Epidermal melanocyte (primary cell): ENCODE measurements at regions not wholly inside any gene's neighbourhood (a gene's known extent, or its start where the extent isn't known, plus 50 kb on each side); places are given as distances from the start of the nearest gene placed in this dataset.
A peak's percentile ranks its signal among the peaks of the same experiment; 100 is the strongest.
"Not testable (repeated sequence)": the region's sequence is repeated elsewhere in the genome, so short reads cannot be mapped to it uniquely, and the experiment has no call there.

ENCODE experiments used
- DNase-seq: peaks from one replicate; pipeline ENCODE4 v3.0.0; 2011; ENCODE audit warnings: low spot score; ENCODE audit not compliant: insufficient read length

- DNase-seq, result no peak
Measured at GRCh38 chr3:21238661-21239060, 512.3 kb downstream of the ZNF385D start.

- DNase-seq, result no peak
Measured at GRCh38 chr3:21237638-21238037, 513.4 kb downstream of the ZNF385D start.

DNA sequence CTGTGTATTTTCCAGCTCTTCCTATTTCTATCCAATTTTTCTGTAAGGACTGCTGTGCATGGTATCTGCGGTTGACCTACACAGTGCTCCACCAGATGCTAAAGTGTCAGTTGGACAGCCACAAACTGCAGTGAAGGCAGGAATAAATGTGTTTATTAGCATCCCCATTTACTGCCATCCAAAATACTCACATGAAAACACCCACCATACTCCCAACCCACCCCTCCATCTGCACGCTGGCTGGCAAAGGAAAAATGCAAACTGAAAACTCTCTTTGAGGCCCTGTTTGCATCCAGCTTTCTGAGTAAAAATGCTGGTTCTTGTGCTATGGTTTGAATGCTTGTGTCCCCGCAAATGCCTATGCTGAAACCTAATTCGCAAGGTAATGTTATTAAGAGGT is 515.5 kb downstream of the ZNF385D start:
- no peak for DNase-seq

DNA sequence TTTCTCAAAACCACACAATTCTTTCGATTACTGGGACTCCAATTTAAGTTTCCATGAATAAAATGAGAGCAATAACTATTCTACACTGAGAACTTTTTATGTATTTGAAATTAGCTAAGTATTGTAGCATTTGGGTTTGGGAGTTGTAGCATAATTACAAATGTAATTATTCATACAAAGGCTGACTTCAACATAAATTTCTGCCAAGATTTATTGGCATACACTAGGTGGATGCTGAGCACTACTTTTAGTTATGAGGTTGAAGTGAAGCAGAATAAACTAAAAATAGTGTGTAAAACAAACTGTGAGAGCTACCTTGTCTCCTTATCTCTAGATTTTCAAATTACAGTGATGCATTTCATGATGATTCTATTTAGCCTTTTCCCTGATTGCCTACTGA is 516.1 kb downstream of the ZNF385D start:
- no peak for DNase-seq

GRCh38 chr3:21229426-21230135 is 521.4 kb downstream of the ZNF385D start:
- no peak for DNase-seq

DNA sequence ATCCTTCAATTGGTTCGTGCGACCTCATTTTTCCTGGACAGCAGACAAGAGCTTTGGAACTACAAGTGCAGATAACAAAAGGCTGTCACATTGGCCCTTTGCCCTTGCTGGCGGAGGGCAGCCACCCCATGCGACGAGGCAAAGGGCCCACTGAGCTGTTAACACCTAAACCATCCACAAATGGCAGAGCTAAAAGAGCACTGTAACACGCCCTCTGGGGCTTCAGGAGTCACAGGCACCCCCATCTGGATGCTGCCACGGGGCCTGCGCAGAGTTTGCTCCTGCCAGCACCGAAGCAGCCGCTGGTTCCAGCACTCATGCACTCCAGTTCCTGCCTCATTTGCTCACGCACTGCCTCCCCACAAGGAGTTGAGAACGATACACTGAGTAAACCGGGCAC is 524.9 kb downstream of the ZNF385D start:
- DNase-seq, result no peak

DNA sequence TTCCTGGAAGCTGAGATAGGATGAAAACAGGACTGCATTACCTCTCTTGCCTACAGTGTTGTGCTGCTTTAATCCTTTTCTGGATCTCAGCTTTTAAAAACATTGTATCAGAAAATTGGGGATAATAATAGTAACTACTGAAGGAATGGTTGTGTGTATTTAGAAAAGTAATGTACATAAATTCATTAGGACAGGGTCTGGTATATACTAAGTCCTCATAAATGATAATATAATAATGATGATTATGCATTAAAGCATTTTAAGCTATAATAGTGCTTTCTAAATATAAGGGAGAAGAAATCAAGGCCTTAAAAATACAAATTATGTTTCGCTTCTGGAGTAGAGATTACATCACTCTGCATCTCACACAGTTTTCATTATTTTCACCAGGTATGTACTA is 530.1 kb downstream of the ZNF385D start:
- DNase-seq, result no peak

GRCh38 chr3:21216598-21216997 is 534.4 kb downstream of the ZNF385D start:
- no peak for DNase-seq

DNA sequence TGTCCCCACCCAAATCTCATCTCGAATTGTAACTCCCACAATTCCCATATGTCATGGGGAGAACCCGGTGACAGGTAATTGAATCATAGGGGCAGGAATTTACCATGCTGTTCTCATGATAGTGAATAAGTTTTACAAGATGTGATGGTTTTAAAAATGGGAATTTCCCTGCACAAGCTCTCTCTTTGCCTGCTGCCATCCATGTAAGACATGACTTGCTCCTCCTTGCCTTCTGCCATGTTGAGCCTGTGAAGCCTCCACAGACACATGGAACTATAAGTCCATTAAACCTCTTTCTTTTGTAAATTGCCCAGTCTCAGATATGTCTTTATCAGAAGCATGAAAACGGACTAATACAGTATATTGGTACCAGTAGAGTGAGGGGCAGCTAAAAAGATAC is 546.9 kb downstream of the ZNF385D start:
- not testable (repeated sequence) for DNase-seq

- no peak for DNase-seq
Measured at GRCh38 chr3:21195203-21195602, 555.8 kb downstream of the ZNF385D start.

DNA sequence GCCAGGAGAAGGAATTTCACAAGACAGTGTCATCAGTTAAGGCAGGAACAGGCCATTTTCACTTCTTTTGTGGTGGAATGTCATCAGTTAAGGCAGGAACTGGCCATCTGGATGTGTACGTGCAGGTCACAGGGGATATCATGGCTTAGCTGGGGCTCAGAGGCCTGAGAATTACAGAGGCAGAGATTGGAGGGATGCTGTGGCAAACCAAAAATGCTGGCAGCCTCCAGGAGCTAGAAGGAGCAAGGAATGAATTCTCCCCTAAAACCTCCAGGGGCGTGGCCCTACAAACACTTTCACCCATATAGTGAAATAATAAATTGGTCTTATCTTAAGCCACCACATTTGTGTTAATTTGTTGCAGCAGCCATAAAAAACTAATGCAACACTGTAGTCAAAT is 557.0 kb downstream of the ZNF385D start:
- DNase-seq, result not testable (repeated sequence)

- DNase-seq, result no peak
Measured at GRCh38 chr3:21188459-21188858, 562.6 kb downstream of the ZNF385D start.

DNA sequence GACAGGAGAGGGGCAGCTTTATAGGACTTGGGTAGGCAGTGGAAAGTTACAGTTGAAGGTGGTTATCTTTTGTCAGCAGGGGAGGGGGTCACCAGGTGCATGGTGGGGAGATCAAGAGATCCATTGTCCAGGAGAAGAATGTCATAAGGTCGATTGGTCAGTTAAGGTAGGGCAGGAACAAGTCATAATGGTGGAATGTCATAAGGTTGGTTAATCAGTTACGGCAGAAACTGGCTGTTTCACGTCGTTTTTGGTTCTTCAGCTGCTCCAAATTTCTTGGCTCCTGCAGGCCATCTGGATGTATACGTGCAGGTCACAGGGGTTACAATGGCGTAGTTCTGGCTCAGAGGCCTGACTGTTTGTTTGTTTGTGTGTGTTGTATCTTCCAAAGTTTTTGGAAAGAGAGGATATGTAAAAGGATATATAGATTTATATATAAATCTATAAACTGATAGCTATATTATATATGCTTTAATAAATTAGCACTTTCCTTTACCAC is 565.1 kb downstream of the ZNF385D start:
- DNase-seq, result no peak

- no peak for DNase-seq
Measured at GRCh38 chr3:21174461-21174860, 576.5 kb downstream of the ZNF385D start.

- DNase-seq, result no peak
Measured at GRCh38 chr3:21170964-21171363, 580.0 kb downstream of the ZNF385D start.

GRCh38 chr3:21169948-21170347 is 581.1 kb downstream of the ZNF385D start:
- DNase-seq, result no peak

- DNase-seq, result no peak
Measured at GRCh38 chr3:21168471-21168870, 582.5 kb downstream of the ZNF385D start.

GRCh38 chr3:21163956-21164355 is 587.1 kb downstream of the ZNF385D start:
- DNase-seq, result no peak

DNA sequence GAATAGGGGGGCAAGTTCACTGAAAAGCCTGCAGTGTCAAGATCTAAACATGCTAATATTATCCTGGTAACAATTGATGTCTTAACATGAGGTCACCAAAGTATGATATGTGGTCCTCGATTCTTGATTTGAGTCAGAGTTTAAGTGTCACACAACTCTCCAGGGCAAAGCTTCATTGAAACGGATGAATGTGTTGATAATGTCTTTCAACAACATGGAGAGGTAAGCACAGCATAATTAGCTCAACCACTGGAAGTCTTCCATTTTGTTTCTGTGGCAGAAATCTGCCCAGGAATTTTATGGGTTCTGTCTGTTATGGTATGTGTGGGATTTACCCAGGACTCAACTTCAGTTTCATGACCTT is 591.5 kb downstream of the ZNF385D start:
- DNase-seq, result no peak

- DNase-seq, result peak; percentile 29
Measured at GRCh38 chr3:21158861-21159542, 592.0 kb downstream of the ZNF385D start.

DNA sequence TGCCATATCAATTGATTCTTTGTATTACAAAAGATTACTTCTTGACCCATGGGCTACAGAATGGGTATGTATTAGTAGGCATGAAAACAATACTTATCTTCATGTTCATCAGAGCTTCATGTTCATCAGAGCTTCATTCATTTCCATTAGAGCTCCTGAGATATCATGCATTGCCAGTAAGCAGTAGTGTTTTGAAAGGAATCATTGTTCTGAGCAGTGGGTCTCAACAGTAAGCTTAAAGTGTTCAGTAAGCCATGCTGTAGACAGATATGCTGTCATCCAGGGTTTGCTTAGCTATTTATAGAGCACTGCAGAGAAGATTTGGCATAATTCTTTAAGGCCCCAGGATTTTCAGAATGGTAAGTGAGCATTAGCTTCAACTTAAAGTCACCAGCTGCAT is 596.1 kb downstream of the ZNF385D start:
- no peak for DNase-seq

DNA sequence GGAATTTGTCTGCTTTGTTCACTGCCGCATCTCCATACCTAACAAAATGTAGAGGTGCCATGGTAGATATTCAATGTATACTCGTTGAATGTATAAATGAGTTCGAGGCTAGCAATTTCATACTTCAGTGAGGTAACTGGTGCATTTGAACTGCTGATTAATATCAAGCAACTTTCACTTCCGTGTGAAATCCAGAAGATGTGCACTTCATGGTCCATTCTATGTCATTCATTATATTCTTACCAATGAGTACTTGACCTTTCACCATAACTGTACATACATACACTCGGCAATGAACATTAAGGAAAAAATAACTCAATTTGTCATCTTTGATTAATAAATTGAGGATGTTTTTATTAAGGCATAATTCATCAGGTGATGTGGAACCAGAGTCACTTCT is 598.5 kb downstream of the ZNF385D start:
- no peak for DNase-seq

DNA sequence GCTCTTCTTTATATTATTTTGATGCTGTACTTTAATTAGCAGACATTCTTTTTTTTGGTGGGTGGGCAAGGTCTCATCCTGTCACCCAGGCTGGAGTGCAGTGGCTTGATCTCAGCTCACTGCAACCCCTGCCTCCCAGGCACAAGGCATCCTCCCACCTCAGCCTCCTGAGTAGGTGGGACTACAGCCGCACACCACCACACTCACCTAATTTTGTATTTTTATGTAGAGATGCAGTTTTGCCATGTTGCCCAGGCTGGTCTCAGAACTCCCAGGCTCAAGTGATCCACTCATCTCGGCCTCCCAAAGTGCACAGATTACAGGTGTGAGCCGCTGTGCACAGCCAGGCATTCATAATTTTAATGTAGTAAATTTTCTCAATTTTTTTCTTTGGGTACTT is 608.1 kb downstream of the ZNF385D start:
- DNase-seq, result no peak
